Karpas-422 (cell line): ENCODE measurements at regions not wholly inside any gene's neighbourhood (a gene's known extent, or its start where the extent isn't known, plus 50 kb on each side); places are given as distances from the start of the nearest gene placed in this dataset.

Experiments used
- DNase-seq: peaks from one replicate; pipeline ENCODE4 v3.0.0-alpha.2; 2015
- H2AFZ ChIP-seq: fragments of 200-600 bp; sonication (generic); 2 replicates; pipeline ENCODE4 v1.6.1; 2014; ENCODE audit warnings: antibody characterized with exemption, low read length, mixed read lengths
- H3K27ac ChIP-seq: fragments of 200-600 bp; sonication (generic); 2 replicates; pipeline ENCODE4 v1.5.1; 2014; ENCODE audit warnings: mild to moderate bottlenecking, low read length, moderate library complexity
- H3K27me3 ChIP-seq: fragments of 200-600 bp; sonication (generic); 2 replicates; pipeline ENCODE4 v1.6.1; 2014; ENCODE audit warnings: low read length, mixed read lengths
- H3K36me3 ChIP-seq: fragments of 200-600 bp; sonication (generic); 2 replicates; pipeline ENCODE4 v1.6.1; 2014; ENCODE audit warnings: low read length, mixed read lengths; ENCODE audit not compliant: insufficient read depth
- H3K4me1 ChIP-seq: fragments of 200-600 bp; sonication (generic); 2 replicates; pipeline ENCODE4 v1.6.1; 2014; ENCODE audit warnings: mild to moderate bottlenecking, low read length, mixed read lengths
- H3K4me2 ChIP-seq: fragments of 200-600 bp; sonication (generic); 2 replicates; pipeline ENCODE4 v1.6.1; 2014; ENCODE audit warnings: low read length, low read depth, mild to moderate bottlenecking; ENCODE audit not compliant: poor library complexity, severe bottlenecking
- H3K4me3 ChIP-seq: fragments of 200-600 bp; sonication (generic); 2 replicates; pipeline ENCODE4 v1.5.1; 2014; ENCODE audit warnings: mild to moderate bottlenecking, antibody characterized with exemption, low read length, mixed read lengths
- H3K79me2 ChIP-seq: fragments of 200-600 bp; sonication (generic); 2 replicates; pipeline ENCODE4 v1.6.1; 2014; ENCODE audit warnings: mild to moderate bottlenecking, low read length, mixed read lengths
- H3K9ac ChIP-seq: fragments of 200-600 bp; sonication (generic); 2 replicates; pipeline ENCODE4 v1.6.0; 2014; ENCODE audit warnings: low read length
- H3K9me2 ChIP-seq: fragments of 200-600 bp; sonication (generic), shearing (Covaris generic); replicated peaks from 2 replicates; pipeline ENCODE4 v1.6.0; 2014; ENCODE audit warnings: mild to moderate bottlenecking, low read length, moderate library complexity; ENCODE audit not compliant: insufficient read depth
- H3K9me3 ChIP-seq: fragments of 300-700, 200-600 bp; sonication (generic); 2 replicates; pipeline ENCODE4 v1.6.1; 2014; ENCODE audit warnings: low read length, mixed read lengths
- H4K20me1 ChIP-seq: fragments of 200-600 bp; sonication (generic); 2 replicates; pipeline ENCODE4 v1.6.1; 2014; ENCODE audit warnings: mild to moderate bottlenecking, antibody characterized with exemption, low read length, low read depth; ENCODE audit not compliant: insufficient read depth

- Histone ChIP-seq H3K4me2 (no peak overlapping the region), H2AFZ (no peak overlapping the region), H3K4me3 (no peak overlapping the region), H3K9ac (no peak overlapping the region), H3K36me3 (no peaks in the 10 kb centered on the region), H3K27me3 (no peaks in the 10 kb centered on the region), H4K20me1 (no peaks in the 10 kb centered on the region), H3K9me3 (no peaks in the 10 kb centered on the region), H3K9me2 (no peaks in the 10 kb centered on the region), H3K79me2 (no peaks in the 10 kb centered on the region), H3K27ac (no peak overlapping the region), H3K4me1 (no peaks in the 10 kb centered on the region)
- no peak for DNase-seq
These were observed 152.9 kb downstream of the SNX19 start for GRCh38 chr11:130763087-130763980.

DNA sequence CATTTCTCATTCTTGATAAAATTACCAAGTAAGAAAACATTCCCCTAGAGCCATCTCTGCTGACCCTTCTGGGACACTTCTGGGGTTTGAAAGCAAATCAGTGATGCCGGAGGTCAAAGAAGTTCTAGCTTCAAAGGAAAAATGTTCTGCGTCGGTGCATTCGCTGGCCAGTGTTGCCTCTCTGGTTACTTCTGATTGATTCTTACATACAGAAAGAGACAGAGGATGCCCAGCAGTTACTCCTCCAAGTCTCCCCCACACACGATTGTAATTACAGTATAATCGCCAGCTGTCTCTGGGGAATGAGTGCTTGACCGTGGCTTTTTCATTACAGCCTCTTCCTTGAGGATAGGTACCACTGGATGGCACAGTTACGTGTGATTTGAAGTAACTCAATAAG is 150.9 kb downstream of the SNX19 start:
- DNase-seq = no peak
- Histone ChIP-seq H3K9me3 (no peaks in the 10 kb centered on the region), H3K4me2 (no peak overlapping the region), H3K9ac (no peak overlapping the region), H3K36me3 (no peaks in the 10 kb centered on the region), H3K27ac (no peak overlapping the region), H3K27me3 (no peaks in the 10 kb centered on the region), H2AFZ (no peak overlapping the region), H3K4me3 (no peak overlapping the region), H3K79me2 (no peaks in the 10 kb centered on the region), H3K4me1 (no peaks in the 10 kb centered on the region), H4K20me1 (no peaks in the 10 kb centered on the region), H3K9me2 (no peaks in the 10 kb centered on the region)

DNA sequence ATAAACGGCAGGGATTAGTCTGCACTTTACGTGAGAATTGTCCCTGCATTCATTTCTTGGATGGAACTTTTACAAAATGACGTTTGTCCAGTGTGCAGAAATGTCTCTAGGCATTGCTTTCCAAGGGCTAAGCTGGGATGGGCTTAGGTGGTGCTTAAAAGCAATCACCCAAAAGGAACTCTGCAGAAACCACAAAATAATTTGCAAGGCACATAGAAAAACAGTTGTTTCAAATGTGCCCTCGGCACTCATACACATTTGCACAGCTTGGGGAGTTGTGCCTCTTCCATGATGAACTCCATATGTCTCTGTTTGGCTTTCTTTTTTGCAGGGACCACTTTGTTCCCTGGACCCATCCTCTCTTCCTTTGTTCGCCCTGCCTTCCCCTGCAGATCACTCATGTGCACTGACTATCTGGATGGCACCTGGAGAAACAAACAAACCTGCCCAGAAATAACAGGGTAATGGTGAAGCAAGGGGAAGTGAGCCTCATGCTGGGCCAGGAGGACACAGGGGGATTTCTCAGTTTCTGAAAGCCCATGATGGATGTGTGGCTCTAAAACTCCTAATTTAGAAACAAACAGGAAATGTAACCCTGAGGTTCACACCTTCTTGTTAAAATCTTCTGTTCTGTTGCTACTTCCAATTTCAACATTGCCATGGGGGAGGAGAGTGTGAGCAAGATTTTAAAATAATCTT is 150.2 kb downstream of the SNX19 start:
- H3K4me3 ChIP-seq = no peak overlapping the region
- H3K9me3 ChIP-seq = no peaks in the 10 kb centered on the region
- no peak overlapping the region for H3K27ac ChIP-seq
- no peaks in the 10 kb centered on the region for H3K9me2 ChIP-seq
- no peaks in the 10 kb centered on the region for H4K20me1 ChIP-seq
- DNase-seq = no peak
- no peak overlapping the region for H2AFZ ChIP-seq
- H3K36me3 ChIP-seq = no peaks in the 10 kb centered on the region
- H3K9ac ChIP-seq = no peak overlapping the region
- H3K27me3 ChIP-seq = no peaks in the 10 kb centered on the region
- H3K4me1 ChIP-seq = no peaks in the 10 kb centered on the region
- no peaks in the 10 kb centered on the region for H3K79me2 ChIP-seq
- H3K4me2 ChIP-seq = no peak overlapping the region

GRCh38 chr11:130766650-130767565 is 149.4 kb downstream of the SNX19 start:
- Histone ChIP-seq H3K4me3 (no peak overlapping the region), H3K9me2 (no peaks in the 10 kb centered on the region), H3K27me3 (no peaks in the 10 kb centered on the region), H3K79me2 (no peaks in the 10 kb centered on the region), H3K9me3 (no peaks in the 10 kb centered on the region), H3K4me2 (no peak overlapping the region), H2AFZ (no peak overlapping the region), H3K27ac (no peak overlapping the region), H3K36me3 (no peaks in the 10 kb centered on the region), H3K9ac (no peak overlapping the region), H4K20me1 (no peaks in the 10 kb centered on the region), H3K4me1 (no peaks in the 10 kb centered on the region)
- no peak for DNase-seq

GRCh38 chr11:130769782-130770535 is 146.3 kb downstream of the SNX19 start:
- no peaks in the 10 kb centered on the region for H3K36me3 ChIP-seq
- H3K27me3 ChIP-seq = no peaks in the 10 kb centered on the region
- H4K20me1 ChIP-seq = no peaks in the 10 kb centered on the region
- H3K9me2 ChIP-seq = no peaks in the 10 kb centered on the region
- H3K4me2 ChIP-seq = no peak overlapping the region
- no peak overlapping the region for H2AFZ ChIP-seq
- H3K79me2 ChIP-seq = no peaks in the 10 kb centered on the region
- H3K4me1 ChIP-seq = no peaks in the 10 kb centered on the region
- no peaks in the 10 kb centered on the region for H3K9me3 ChIP-seq
- no peak for DNase-seq
- no peak overlapping the region for H3K9ac ChIP-seq
- H3K27ac ChIP-seq = no peak overlapping the region
- H3K4me3 ChIP-seq = no peak overlapping the region

DNA sequence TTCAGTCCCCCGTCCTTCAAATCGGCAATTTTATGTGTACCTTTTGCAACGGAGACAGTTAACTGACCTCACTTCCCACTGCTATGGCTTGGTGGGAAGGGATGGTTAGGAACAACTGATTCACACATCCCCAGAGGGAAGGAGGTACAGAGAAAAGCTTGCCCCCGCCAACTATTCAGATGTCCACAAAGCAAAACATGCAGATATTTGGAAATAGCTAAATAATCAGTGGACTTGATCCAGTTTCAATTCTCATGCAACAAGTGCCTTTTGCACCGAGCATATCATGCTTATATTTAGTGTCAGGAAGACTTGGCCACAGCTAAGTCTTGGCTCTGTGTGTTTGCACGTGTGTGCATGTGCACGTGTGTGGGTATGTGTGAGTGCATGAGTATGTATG is 144.6 kb downstream of the SNX19 start:
- Histone ChIP-seq H3K79me2 (no peaks in the 10 kb centered on the region), H3K4me1 (no peaks in the 10 kb centered on the region), H3K27ac (no peak overlapping the region), H3K27me3 (no peaks in the 10 kb centered on the region), H3K9ac (no peak overlapping the region), H3K4me3 (no peak overlapping the region), H3K9me2 (no peaks in the 10 kb centered on the region), H3K36me3 (no peaks in the 10 kb centered on the region), H2AFZ (no peak overlapping the region), H4K20me1 (no peaks in the 10 kb centered on the region), H3K9me3 (no peaks in the 10 kb centered on the region), H3K4me2 (no peak overlapping the region)
- DNase-seq = no peak

DNA sequence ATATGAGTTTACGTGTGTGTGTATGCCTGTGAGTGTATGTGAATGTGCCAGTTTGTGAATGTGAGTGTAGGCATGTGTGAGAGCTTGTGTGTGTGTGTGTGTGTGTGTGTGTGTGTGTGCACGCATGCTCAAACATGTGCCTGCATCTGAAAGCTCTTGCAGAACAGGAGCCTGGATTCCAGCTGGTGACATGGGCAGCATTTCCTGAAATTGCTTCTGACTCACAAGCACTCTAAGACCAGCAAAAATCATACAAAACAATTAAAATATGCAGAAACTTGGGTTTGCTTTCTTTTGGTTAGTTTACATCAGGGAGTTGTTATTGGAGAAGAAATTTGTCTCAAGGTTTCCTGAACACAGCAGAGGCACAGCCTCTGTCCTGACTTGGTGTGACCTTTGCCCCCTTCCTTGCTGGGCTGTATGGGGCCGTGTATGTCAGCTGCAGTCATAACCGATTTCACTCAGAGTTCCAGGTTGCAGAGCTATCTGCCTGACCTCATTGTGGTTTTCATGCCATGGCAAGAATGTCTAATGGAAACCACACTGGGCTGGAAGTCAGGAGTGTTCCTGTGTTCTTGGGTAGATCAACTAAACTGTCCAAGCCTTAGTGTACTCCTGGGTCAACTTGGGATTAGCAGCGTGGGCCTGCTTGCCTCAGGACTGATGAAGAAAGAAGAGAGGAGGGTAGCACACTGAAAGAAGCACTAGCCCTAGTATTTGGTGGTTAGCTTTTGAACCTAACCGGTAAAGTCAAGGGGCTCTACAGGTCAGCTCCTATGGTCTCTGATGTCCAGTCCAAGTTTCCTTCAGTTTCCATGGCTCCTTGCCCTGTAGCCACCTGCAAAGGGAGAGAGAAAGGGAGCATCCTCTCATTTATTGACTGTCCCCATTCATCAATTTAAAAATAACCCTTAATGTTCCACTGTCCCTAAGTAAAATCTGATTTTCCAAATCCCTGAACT is 143.7 kb downstream of the SNX19 start:
- no peaks in the 10 kb centered on the region for H3K36me3 ChIP-seq
- H3K4me2 ChIP-seq = no peak overlapping the region
- H3K27me3 ChIP-seq = no peaks in the 10 kb centered on the region
- no peaks in the 10 kb centered on the region for H3K9me3 ChIP-seq
- no peaks in the 10 kb centered on the region for H3K79me2 ChIP-seq
- no peak overlapping the region for H2AFZ ChIP-seq
- H3K4me3 ChIP-seq = no peak overlapping the region
- H3K9me2 ChIP-seq = no peaks in the 10 kb centered on the region
- no peaks in the 10 kb centered on the region for H4K20me1 ChIP-seq
- no peak overlapping the region for H3K9ac ChIP-seq
- no peak overlapping the region for H3K27ac ChIP-seq
- DNase-seq = no peak
- H3K4me1 ChIP-seq = no peaks in the 10 kb centered on the region
